Hepatocyte (in vitro differentiated cells): ENCODE measurements at regions not wholly inside any gene's neighbourhood (a gene's known extent, or its start where the extent isn't known, plus 50 kb on each side); places are given as distances from the start of the nearest gene placed in this dataset.
A peak's percentile ranks its signal among the peaks of the same experiment; 100 is the strongest.

Experiments used
- DNase-seq: peaks from one replicate; pipeline ENCODE4 v3.0.0-alpha.2; 2016; ENCODE audit warnings: low spot score
- H2AFZ ChIP-seq: fragments of 200-600 bp; sonication (generic); 2 replicates; pipeline ENCODE4 v1.6.0; 2016; ENCODE audit warnings: antibody characterized with exemption, mild to moderate bottlenecking
- H3K27ac ChIP-seq: fragments of 200-600 bp; sonication (generic); 2 replicates; pipeline ENCODE4 v1.5.1; 2016; ENCODE audit warnings: mild to moderate bottlenecking
- H3K27me3 ChIP-seq: fragments of 200-600 bp; sonication (generic); 2 replicates; pipeline ENCODE4 v1.6.1; 2016
- H3K36me3 ChIP-seq: fragments of 200-600 bp; sonication (generic); replicated peaks from 2 replicates; pipeline ENCODE4 v1.5.1; 2016; ENCODE audit warnings: low read depth; ENCODE audit not compliant: insufficient read depth
- H3K4me1 ChIP-seq: fragments of 200-600 bp; sonication (generic); 2 replicates; pipeline ENCODE4 v1.5.1; 2016; ENCODE audit warnings: mild to moderate bottlenecking, moderate library complexity; ENCODE audit not compliant: insufficient read depth
- H3K4me2 ChIP-seq: fragments of 200-600 bp; sonication (generic); 2 replicates; pipeline ENCODE4 v1.6.0; 2016
- H3K4me3 ChIP-seq: fragments of 200-600 bp; sonication (generic); 2 replicates; pipeline ENCODE4 v1.5.1; 2016; ENCODE audit warnings: mild to moderate bottlenecking
- H3K79me2 ChIP-seq: fragments of 200-600 bp; sonication (generic); 2 replicates; pipeline ENCODE4 v1.6.0; 2017; ENCODE audit warnings: mild to moderate bottlenecking
- H3K9me2 ChIP-seq: fragments of 200-600 bp; sonication (generic); replicated peaks from 2 replicates; pipeline ENCODE4 v1.6.0; 2017; ENCODE audit warnings: mild to moderate bottlenecking; ENCODE audit not compliant: insufficient read depth
- H3K9me3 ChIP-seq: fragments of 200-600 bp; sonication (generic); 2 replicates; pipeline ENCODE4 v1.5.1; 2016; ENCODE audit warnings: low read depth, mild to moderate bottlenecking
- H4K20me1 ChIP-seq: fragments of 200-600 bp; sonication (generic); 2 replicates; pipeline ENCODE4 v1.6.0; 2016; ENCODE audit warnings: mild to moderate bottlenecking; ENCODE audit not compliant: insufficient read depth, poor library complexity, severe bottlenecking
- EZH2 ChIP-seq: fragments of 200-600 bp; sonication (generic); IDR thresholded peaks from 2 replicates; pipeline ENCODE4 v1.6.1; 2016; ENCODE audit warnings: antibody characterized with exemption, mild to moderate bottlenecking, borderline replicate concordance
- EZH2phosphoT487 ChIP-seq: fragments of 200-600 bp; sonication (generic); IDR thresholded peaks from one replicate; pipeline ENCODE4 v1.6.1; 2018; ENCODE audit warnings: antibody characterized with exemption, mild to moderate bottlenecking, low read depth, moderate library complexity; ENCODE audit not compliant: unreplicated experiment, severe bottlenecking
- WGBS: methylation state at CpG from one replicate; pipeline ENCODE4 v1.1.6; 2016; ENCODE audit warnings: low lambda C conversion rate; ENCODE audit errors: missing lambda C conversion rate; 5-methylcytosine and 5-hydroxymethylcytosine counted together
- TF ChIP-seq, protein P1 (sequence below): fragments of 200-600 bp; sonication (generic); IDR thresholded peaks from 2 replicates; pipeline ENCODE4 v1.5.1; 2016; ENCODE audit warnings: antibody characterized with exemption, mild to moderate bottlenecking; ENCODE audit not compliant: poor library complexity

DNA sequence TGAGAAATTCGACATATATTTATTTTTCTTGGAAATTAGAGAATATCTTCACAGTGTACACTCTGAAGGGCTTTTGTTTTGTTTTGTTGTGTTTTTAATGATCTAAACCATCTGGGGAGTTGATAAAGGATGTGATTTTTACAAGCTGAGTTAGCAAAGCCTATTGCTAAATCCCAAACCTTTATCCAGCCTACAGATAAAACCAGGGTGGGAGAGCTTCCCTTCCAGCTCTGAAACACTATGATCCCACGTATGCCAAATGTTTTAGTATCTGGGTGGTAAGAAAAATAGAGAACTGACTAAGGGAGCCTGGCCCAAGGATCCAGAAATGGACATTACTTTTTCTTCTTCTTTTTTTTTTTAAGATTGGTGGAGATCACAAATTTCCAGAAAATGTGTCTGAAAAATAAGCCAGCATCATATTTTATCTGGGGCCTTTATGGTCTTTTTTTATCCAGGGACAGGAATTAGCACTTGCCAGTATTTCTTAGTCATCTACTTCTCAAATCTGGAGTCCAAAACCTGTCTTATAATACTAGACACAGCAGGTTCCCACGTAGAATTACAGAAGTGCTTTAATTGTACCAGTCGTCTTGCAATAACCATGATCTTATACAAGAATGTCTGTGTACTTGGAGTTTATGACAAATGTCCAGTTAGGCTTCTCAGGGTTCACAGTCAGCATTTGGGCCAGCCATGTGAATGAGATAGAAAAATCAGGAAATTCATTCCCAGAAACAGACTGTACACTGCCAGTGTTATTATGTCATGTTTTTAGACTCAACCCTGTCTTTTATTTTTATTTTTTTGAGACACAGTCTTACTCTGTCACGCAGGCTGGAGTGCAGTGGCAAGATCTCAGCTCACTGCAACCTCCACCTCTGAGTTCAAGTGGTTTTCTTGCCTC is 290.8 kb upstream of the MPDZ start:
- TF ChIP-seq EZH2 (no peak), EZH2phosphoT487 (no peak)
- TF ChIP-seq, protein P1, sequence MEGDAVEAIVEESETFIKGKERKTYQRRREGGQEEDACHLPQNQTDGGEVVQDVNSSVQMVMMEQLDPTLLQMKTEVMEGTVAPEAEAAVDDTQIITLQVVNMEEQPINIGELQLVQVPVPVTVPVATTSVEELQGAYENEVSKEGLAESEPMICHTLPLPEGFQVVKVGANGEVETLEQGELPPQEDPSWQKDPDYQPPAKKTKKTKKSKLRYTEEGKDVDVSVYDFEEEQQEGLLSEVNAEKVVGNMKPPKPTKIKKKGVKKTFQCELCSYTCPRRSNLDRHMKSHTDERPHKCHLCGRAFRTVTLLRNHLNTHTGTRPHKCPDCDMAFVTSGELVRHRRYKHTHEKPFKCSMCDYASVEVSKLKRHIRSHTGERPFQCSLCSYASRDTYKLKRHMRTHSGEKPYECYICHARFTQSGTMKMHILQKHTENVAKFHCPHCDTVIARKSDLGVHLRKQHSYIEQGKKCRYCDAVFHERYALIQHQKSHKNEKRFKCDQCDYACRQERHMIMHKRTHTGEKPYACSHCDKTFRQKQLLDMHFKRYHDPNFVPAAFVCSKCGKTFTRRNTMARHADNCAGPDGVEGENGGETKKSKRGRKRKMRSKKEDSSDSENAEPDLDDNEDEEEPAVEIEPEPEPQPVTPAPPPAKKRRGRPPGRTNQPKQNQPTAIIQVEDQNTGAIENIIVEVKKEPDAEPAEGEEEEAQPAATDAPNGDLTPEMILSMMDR = no peak
- Histone ChIP-seq H3K9me3 (no peaks in the 10 kb centered on the region), H3K36me3 (no peaks in the 10 kb centered on the region), H2AFZ (no peak overlapping the region), H3K79me2 (no peaks in the 10 kb centered on the region), H4K20me1 (no peaks in the 10 kb centered on the region), H3K4me1 (no peaks in the 10 kb centered on the region), H3K27ac (peak overlapping the region; percentile 18), H3K4me3 (no peak overlapping the region), H3K4me2 (no peak overlapping the region), H3K9me2 (no peaks in the 10 kb centered on the region), H3K27me3 (no peaks in the 10 kb centered on the region)
- no peak for DNase-seq
- 65% methylated on average over 5 of the region's 5 CpGs for WGBS

DNA sequence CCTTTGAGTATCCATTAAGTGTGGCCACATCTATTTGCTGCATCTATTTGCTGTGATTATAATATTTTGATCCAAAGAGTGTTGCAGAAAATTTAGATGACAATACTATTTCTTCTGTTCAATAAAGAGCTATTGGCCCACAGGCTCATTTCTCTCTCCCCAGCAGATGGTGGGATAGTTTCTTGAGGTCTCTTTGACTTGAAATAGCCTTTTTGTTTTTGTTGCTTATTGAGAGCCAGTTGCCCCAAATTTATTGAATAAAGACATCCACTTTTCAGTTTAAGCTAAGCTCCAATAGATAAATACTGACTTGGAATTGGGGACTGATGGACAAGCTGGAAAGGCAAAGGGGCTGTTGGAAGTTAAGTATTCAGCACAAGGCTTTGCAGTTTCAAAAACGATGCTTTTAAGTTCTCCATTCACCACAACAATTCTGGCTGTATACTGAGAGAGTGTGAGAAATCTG is 290.1 kb upstream of the MPDZ start:
- no peaks in the 10 kb centered on the region for H4K20me1 ChIP-seq
- H2AFZ ChIP-seq = no peak overlapping the region
- H3K36me3 ChIP-seq = no peaks in the 10 kb centered on the region
- no peaks in the 10 kb centered on the region for H3K9me2 ChIP-seq
- no peaks in the 10 kb centered on the region for H3K27me3 ChIP-seq
- 26% methylated on average over 1 of the region's 1 CpG for WGBS
- no peaks in the 10 kb centered on the region for H3K4me1 ChIP-seq
- no peak for DNase-seq
- peak overlapping the region; percentile 65 for H3K27ac ChIP-seq
- no peaks in the 10 kb centered on the region for H3K79me2 ChIP-seq
- TF ChIP-seq EZH2 = no peak
- no peak for TF ChIP-seq EZH2phosphoT487
- TF ChIP-seq, protein P1 = no peak
- no peak overlapping the region for H3K4me3 ChIP-seq
- H3K9me3 ChIP-seq = no peaks in the 10 kb centered on the region
- H3K4me2 ChIP-seq = peak overlapping the region; percentile 76

DNA sequence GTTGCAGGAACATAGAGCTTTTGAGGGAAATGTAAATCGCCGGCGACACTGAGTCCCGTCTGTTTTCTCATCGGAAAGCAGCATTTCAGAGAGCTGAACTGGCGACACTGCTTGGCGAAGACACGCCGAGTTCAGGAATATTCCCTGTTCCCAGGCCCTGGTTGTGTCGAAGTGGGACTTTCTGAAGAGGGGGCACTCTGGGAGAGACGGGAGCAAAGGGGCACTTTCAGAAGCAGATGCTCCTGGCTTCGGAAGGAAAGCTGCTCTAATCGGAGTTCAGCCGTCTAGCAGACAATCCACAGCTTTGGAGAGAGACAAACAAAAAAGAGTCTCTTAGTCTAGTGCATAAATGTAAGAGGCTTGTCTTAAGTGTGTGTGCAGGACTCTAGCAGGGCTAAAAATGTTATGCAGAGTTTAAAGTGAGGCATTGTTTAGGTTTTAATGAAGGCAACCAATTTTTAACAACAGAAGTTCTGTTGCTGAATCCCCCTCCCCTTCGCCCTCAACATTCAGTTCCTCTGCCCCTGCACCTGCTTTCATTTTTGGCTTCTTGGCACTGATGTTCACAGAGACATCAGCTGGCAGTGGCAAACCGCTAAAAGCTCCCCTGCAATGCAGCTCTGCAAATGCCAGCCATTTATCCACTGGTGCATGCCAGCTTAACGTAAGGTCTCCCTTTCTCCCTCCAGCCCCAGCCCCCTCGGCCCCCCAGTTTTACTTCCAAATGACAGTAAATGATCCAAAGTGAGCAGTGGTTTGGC is 289.5 kb upstream of the MPDZ start:
- peak; percentile 9 for DNase-seq
- TF ChIP-seq, protein P1 = no peak
- TF ChIP-seq EZH2 = no peak
- no peaks in the 10 kb centered on the region for H3K27me3 ChIP-seq
- H2AFZ ChIP-seq = peak overlapping the region; percentile 94
- H3K36me3 ChIP-seq = no peaks in the 10 kb centered on the region
- H3K4me2 ChIP-seq = peak overlapping the region; percentile 76
- no peaks in the 10 kb centered on the region for H4K20me1 ChIP-seq
- no peaks in the 10 kb centered on the region for H3K9me3 ChIP-seq
- 18% methylated on average over 18 of the region's 18 CpGs for WGBS
- H3K27ac ChIP-seq = peak overlapping the region; percentile 65
- H3K4me1 ChIP-seq = no peaks in the 10 kb centered on the region
- H3K4me3 ChIP-seq = peak overlapping the region; percentile 23
- H3K79me2 ChIP-seq = no peaks in the 10 kb centered on the region
- no peaks in the 10 kb centered on the region for H3K9me2 ChIP-seq
